ENCODE measurements at regions not wholly inside any gene's neighbourhood (a gene's known extent, or its start where the extent isn't known, plus 50 kb on each side); places are given as distances from the start of the nearest gene placed in this dataset.

- no peak for DNase-seq
- intact Hi-C loops (cut with DNase I; ENCODE audit: low total_unique reads) = no loop called here
- H3K27ac ChIP-seq = no peak overlapping the region
- no peaks in the 10 kb centered on the region for H3K4me1 ChIP-seq
- no peaks in the 10 kb centered on the region for H3K9me3 ChIP-seq
- H3K4me3 ChIP-seq = no peak overlapping the region
- no peaks in the 10 kb centered on the region for H3K36me3 ChIP-seq (ENCODE audit: low read depth, missing control alignments)
- TF ChIP-seq POLR2A (IDR thresholded peaks at IDR 0.05) = no peak
- no peak for TF ChIP-seq CTCF (IDR thresholded peaks at IDR 0.05)
- no peaks in the 10 kb centered on the region for H3K27me3 ChIP-seq
Measured at GRCh38 chr5:114062932-114063867, 298.7 kb upstream of the KCNN2 start.

- DNase-seq = no peak
- H3K4me1 ChIP-seq = no peaks in the 10 kb centered on the region
- no peak overlapping the region for H3K4me3 ChIP-seq
- no peak overlapping the region for H3K27ac ChIP-seq
- TF ChIP-seq CTCF (IDR thresholded peaks at IDR 0.05) = no peak
- no peak for TF ChIP-seq POLR2A (IDR thresholded peaks at IDR 0.05)
- H3K9me3 ChIP-seq = no peaks in the 10 kb centered on the region
- intact Hi-C loops (cut with DNase I; ENCODE audit: low total_unique reads) = no loop called here
- no peaks in the 10 kb centered on the region for H3K36me3 ChIP-seq (ENCODE audit: low read depth, missing control alignments)
- 79 to 83% methylated on average over 1 of the region's 1 CpG for WGBS, 2 donors
- H3K27me3 ChIP-seq = no peaks in the 10 kb centered on the region
Measured at GRCh38 chr5:114065912-114066311, 296.0 kb upstream of the KCNN2 start.

GRCh38 chr5:114070093-114070722 is 291.7 kb upstream of the KCNN2 start:
- no peaks in the 10 kb centered on the region for H3K4me1 ChIP-seq
- no peak for DNase-seq
- H3K27ac ChIP-seq = no peak overlapping the region
- no peaks in the 10 kb centered on the region for H3K36me3 ChIP-seq (ENCODE audit: low read depth, missing control alignments)
- TF ChIP-seq POLR2A (IDR thresholded peaks at IDR 0.05) (no peak), CTCF (IDR thresholded peaks at IDR 0.05) (no peak)
- WGBS, 2 donors = 79 to 80% methylated on average over 7 of the region's 7 CpGs
- intact Hi-C loops (cut with DNase I; ENCODE audit: low total_unique reads) = no loop called here
- no peaks in the 10 kb centered on the region for H3K9me3 ChIP-seq
- no peak overlapping the region for H3K4me3 ChIP-seq
- no peaks in the 10 kb centered on the region for H3K27me3 ChIP-seq

GRCh38 chr5:114089259-114089658 is 272.6 kb upstream of the KCNN2 start:
- no peaks in the 10 kb centered on the region for H3K36me3 ChIP-seq (ENCODE audit: low read depth, missing control alignments)
- 56 to 75% methylated on average over 4 of the region's 4 CpGs for WGBS, 2 donors
- H3K9me3 ChIP-seq = no peaks in the 10 kb centered on the region
- TF ChIP-seq CTCF (IDR thresholded peaks at IDR 0.05) (no peak), POLR2A (IDR thresholded peaks at IDR 0.05) (no peak)
- no peaks in the 10 kb centered on the region for H3K4me1 ChIP-seq
- intact Hi-C loops (cut with DNase I; ENCODE audit: low total_unique reads) = no loop called here
- H3K27me3 ChIP-seq = no peaks in the 10 kb centered on the region
- no peak overlapping the region for H3K4me3 ChIP-seq
- DNase-seq = no peak
- no peak overlapping the region for H3K27ac ChIP-seq
